Panc1 (cell line): ENCODE measurements at regions not wholly inside any gene's neighbourhood (a gene's known extent, or its start where the extent isn't known, plus 50 kb on each side); places are given as distances from the start of the nearest gene placed in this dataset.

ENCODE experiments used
- ATAC-seq: fragments of 200-7000 bp; cut with Tn5 transposase; 2 replicates; pipeline ENCODE4 v1.9.1; 2020; ENCODE audit warnings: mild to moderate bottlenecking, moderate library complexity
- BruUV-seq: library from RNA; stranded (reverse); fragments of 400-500 nt; replicated peaks from 2 replicates; lab custom pipeline; 2021; lab: Mats Ljungman, UMichigan
- CTCF ChIA-PET: fragments of 300-600 bp; sonication (Branson Sonifier 250); formaldehyde crosslinking; loops from one replicate; lab custom pipeline; 2022; ENCODE audit warnings: antibody characterized with exemption; lab: Charles Lee
- POLR2A ChIA-PET: fragments of 300-600 bp; sonication (Branson Sonifier 250); formaldehyde crosslinking; loops from one replicate; lab custom pipeline; 2022; ENCODE audit warnings: antibody characterized with exemption; lab: Charles Lee
- DNase-seq: peaks from one replicate; pipeline ENCODE4 v3.0.0-alpha.2; 2010; ENCODE audit warnings: low read depth, low spot score
- H3K27ac ChIP-seq: 2 replicates; pipeline ENCODE4 v1.5.1; 2011; ENCODE audit warnings: mild to moderate bottlenecking, low read length, inconsistent platforms
- H3K27me3 ChIP-seq: fragments of 200-500 bp; sonication (Bioruptor generic); 2 replicates; pipeline ENCODE4 v1.6.0; 2014; ENCODE audit warnings: low read length, inconsistent platforms; ENCODE audit not compliant: control insufficient read depth, insufficient read depth
- H3K36me3 ChIP-seq: fragments of 200-500 bp; sonication (Bioruptor generic); 2 replicates; pipeline ENCODE4 v1.5.1; 2014; ENCODE audit warnings: inconsistent platforms, mild to moderate bottlenecking, low read length, moderate library complexity; ENCODE audit not compliant: control insufficient read depth, insufficient read depth
- H3K4me1 ChIP-seq: 2 replicates; pipeline ENCODE4 v1.5.1; 2011; ENCODE audit warnings: inconsistent platforms, mild to moderate bottlenecking, low read length, moderate library complexity; ENCODE audit not compliant: control insufficient read depth, insufficient read depth
- H3K4me3 ChIP-seq, 2 experiments: 2 replicates each; pipeline ENCODE4 v1.5.1; 2011 to 2012; ENCODE audit warnings: low read depth in 2 of 2, low read length in 2 of 2, mild to moderate bottlenecking in 2 of 2, inconsistent platforms in 1 of 2, moderate library complexity in 1 of 2
- H3K9me3 ChIP-seq: fragments of 200-500 bp; sonication (Bioruptor generic); 2 replicates; pipeline ENCODE4 v1.5.1; 2014; ENCODE audit warnings: low read depth, mild to moderate bottlenecking, inconsistent platforms, low read length, moderate library complexity; ENCODE audit not compliant: control insufficient read depth, insufficient read depth
- CTCF ChIP-seq: fragments of 450-650 bp; IDR thresholded peaks from 2 replicates; pipeline ENCODE4 v1.5.1; 2017; ENCODE audit warnings: mild to moderate bottlenecking
- POLR2AphosphoS5 ChIP-seq: IDR thresholded peaks from 2 replicates; pipeline ENCODE4 v1.6.1; 2012; ENCODE audit warnings: mild to moderate bottlenecking, low read depth, low read length, moderate library complexity
- SIN3A ChIP-seq: IDR thresholded peaks from 2 replicates; pipeline ENCODE4 v1.6.1; 2012; ENCODE audit warnings: low read depth, mild to moderate bottlenecking, low read length, moderate library complexity, borderline replicate concordance; ENCODE audit not compliant: insufficient read depth
- TCF7L2 ChIP-seq: IDR thresholded peaks from 2 replicates; pipeline ENCODE4 v1.6.1; 2011; ENCODE audit warnings: mild to moderate bottlenecking, low read depth, low read length, inconsistent platforms
- in situ Hi-C: cut with HindIII; loops from 2 replicates; pipeline ENCODE4 v1.10.0; 2016; ENCODE audit warnings: low sequenced_read_pairs, low pct_unique_long_range_greater_than_20kb
- intact Hi-C: fragments of 100-400 bp; cut with micrococcal nuclease; formaldehyde crosslinking; loops from one replicate; pipeline ENCODE4 v1.10.0; 2022; ENCODE audit not compliant: unreplicated experiment
- TF ChIP-seq, protein P1 (sequence below), 2 experiments: IDR thresholded peaks; 2 replicates each; pipeline ENCODE4 v1.6.1; 2011 to 2012; ENCODE audit warnings: low read depth in 2 of 2, control low read depth in 1 of 2, low read length in 1 of 2, mild to moderate bottlenecking in 1 of 2, moderate library complexity in 1 of 2; ENCODE audit not compliant: insufficient read depth in 1 of 2

DNA sequence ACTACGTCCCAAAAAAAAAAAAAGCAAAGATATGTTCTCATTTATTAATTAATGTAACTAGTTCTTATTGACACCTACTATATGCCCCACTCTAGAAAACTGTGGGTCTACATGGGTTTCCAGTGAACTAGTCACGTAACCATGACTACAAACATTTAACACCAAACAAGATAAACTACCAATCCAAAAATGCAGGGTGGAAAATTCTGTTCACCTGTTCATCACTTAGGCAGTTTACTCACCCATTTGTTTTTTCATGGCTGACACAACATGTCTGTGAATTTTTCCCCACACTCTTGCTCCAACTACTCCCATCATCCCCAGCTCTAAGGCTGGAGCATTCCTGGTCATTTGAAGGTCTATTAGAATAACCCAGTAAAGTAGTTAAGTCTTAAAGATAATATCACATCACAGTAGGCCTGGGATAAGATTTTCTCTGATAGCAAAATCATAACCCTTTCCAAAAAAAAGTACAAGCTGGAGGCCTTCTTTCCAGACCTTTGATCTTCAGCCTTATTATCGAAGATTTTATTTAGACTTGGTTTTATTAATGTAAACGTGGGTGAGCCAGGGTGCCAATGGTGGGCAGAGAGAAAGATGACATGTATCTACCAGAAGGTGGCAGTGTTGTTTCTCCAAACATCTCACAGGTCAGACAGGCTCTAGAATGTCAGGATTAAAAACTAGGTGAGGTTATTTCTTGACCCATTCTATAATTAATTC, 61.6 kb upstream of the DAAM1 start:
- ChIA-PET POLR2A (no interaction called here), CTCF (interaction anchor here (0.6 kb wide), 1 partner anchor 1652 kb away, joined by 6 read pairs; no protein-coding TSS in a partner anchor)
- Histone ChIP-seq H3K36me3 (no peaks in the 10 kb centered on the region), H3K27me3 (peaks cover 4% of the 10 kb centered on the region; the same call in 1 of the 2 replicates), H3K4me3 (no peak overlapping the region), H3K9me3 (no peaks in the 10 kb centered on the region), H3K27ac (no peak overlapping the region), H3K4me1 (no peaks in the 10 kb centered on the region)
- DNase-seq (peak; percentile 30), ATAC-seq (peak; percentile 89)
- BruUV-seq = no TSS peak
- in situ Hi-C loops = no loop called here
- intact Hi-C loops = loop anchor here (1.0 to 10.0 kb wide), 2 partner anchors 317 to 448 kb away; partner anchors contain the start of gene CCDC175
- TF ChIP-seq CTCF = peak; percentile 66; the same call in 1 of the 2 replicates
- no peak for TF ChIP-seq POLR2AphosphoS5

GRCh38 chr14:59127437-59127732, 61.1 kb upstream of the DAAM1 start:
- peak; percentile 38; the same call in 1 of the 2 replicates for TF ChIP-seq CTCF
- no peak for TF ChIP-seq SIN3A
- TF ChIP-seq POLR2AphosphoS5 = no peak
- TF ChIP-seq, protein P1, sequence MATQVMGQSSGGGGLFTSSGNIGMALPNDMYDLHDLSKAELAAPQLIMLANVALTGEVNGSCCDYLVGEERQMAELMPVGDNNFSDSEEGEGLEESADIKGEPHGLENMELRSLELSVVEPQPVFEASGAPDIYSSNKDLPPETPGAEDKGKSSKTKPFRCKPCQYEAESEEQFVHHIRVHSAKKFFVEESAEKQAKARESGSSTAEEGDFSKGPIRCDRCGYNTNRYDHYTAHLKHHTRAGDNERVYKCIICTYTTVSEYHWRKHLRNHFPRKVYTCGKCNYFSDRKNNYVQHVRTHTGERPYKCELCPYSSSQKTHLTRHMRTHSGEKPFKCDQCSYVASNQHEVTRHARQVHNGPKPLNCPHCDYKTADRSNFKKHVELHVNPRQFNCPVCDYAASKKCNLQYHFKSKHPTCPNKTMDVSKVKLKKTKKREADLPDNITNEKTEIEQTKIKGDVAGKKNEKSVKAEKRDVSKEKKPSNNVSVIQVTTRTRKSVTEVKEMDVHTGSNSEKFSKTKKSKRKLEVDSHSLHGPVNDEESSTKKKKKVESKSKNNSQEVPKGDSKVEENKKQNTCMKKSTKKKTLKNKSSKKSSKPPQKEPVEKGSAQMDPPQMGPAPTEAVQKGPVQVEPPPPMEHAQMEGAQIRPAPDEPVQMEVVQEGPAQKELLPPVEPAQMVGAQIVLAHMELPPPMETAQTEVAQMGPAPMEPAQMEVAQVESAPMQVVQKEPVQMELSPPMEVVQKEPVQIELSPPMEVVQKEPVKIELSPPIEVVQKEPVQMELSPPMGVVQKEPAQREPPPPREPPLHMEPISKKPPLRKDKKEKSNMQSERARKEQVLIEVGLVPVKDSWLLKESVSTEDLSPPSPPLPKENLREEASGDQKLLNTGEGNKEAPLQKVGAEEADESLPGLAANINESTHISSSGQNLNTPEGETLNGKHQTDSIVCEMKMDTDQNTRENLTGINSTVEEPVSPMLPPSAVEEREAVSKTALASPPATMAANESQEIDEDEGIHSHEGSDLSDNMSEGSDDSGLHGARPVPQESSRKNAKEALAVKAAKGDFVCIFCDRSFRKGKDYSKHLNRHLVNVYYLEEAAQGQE (IDR thresholded peaks at IDR 0.05; ENCODE audit: insufficient read depth in 1 of 2, low read depth in 2 of 2, low read length in 1 of 2) = no peak
- TF ChIP-seq TCF7L2 = no peak
- Histone ChIP-seq H3K4me3 (no peak overlapping the region), H3K4me1 (no peaks in the 10 kb centered on the region), H3K27me3 (peaks cover 4% of the 10 kb centered on the region; the same call in 1 of the 2 replicates), H3K36me3 (no peaks in the 10 kb centered on the region), H3K27ac (no peak overlapping the region), H3K9me3 (no peaks in the 10 kb centered on the region)
- DNase-seq (no peak), ATAC-seq (no peak)
- intact Hi-C loops = loop anchor here (1.0 to 10.0 kb wide), 2 partner anchors 317 to 447 kb away; partner anchors contain the start of gene CCDC175
- in situ Hi-C loops = no loop called here
- POLR2A ChIA-PET = no interaction called here
- CTCF ChIA-PET = no interaction called here
- no TSS peak for BruUV-seq
